ENCODE measurements at regions not wholly inside any gene's neighbourhood (a gene's known extent, or its start where the extent isn't known, plus 50 kb on each side); places are given as distances from the start of the nearest gene placed in this dataset.

- TF ChIP-seq SUZ12 (IDR thresholded peaks at IDR 0.05) (no peak), FOXM1 (IDR thresholded peaks at IDR 0.05; ENCODE audit: borderline replicate concordance) (no peak), ARNT (IDR thresholded peaks at IDR 0.05) (no peak), SP1 (IDR thresholded peaks at IDR 0.05) (no peak)
Measured at GRCh38 chr4:100054071-100054470, 104.0 kb upstream of the H2AZ1 start.

Measured in HEK293T (cell line).